Activated CD4-positive, alpha-beta memory T cell treated with anti-CD3 and anti-CD28 coated beads for 36 hours (primary cell): ENCODE measurements at regions not wholly inside any gene's neighbourhood (a gene's known extent, or its start where the extent isn't known, plus 50 kb on each side); places are given as distances from the start of the nearest gene placed in this dataset.
"Not testable (repeated sequence)": the region's sequence is repeated elsewhere in the genome, so short reads cannot be mapped to it uniquely, and the experiment has no call there.

Experiments used
- CTCF ChIA-PET: fragments of 350-600 bp; sonication (Branson Sonifier 250); formaldehyde crosslinking; loops from one replicate; lab custom pipeline; 2021; ENCODE audit warnings: antibody characterized with exemption, inconsistent platforms; lab: Charles Lee
- POLR2A ChIA-PET: fragments of 350-600 bp; sonication (Branson Sonifier 250); formaldehyde crosslinking; loops from one replicate; lab custom pipeline; 2021; ENCODE audit warnings: antibody characterized with exemption; lab: Charles Lee
- DNase-seq: peaks from one replicate; pipeline ENCODE4 v3.0.0-alpha.2; 2020
- H3K27ac Mint-ChIP-seq: one replicate; pipeline ENCODE4 v1.8.0; 2021; ENCODE audit warnings: mixed read lengths
- H3K27me3 Mint-ChIP-seq: one replicate; pipeline ENCODE4 v1.8.0; 2021; ENCODE audit warnings: mixed read lengths
- H3K36me3 Mint-ChIP-seq: one replicate; pipeline ENCODE4 v1.8.0; 2021; ENCODE audit warnings: mixed read lengths
- H3K4me1 Mint-ChIP-seq: one replicate; pipeline ENCODE4 v1.8.0; 2021; ENCODE audit warnings: low read depth, mixed read lengths
- H3K4me3 Mint-ChIP-seq: one replicate; pipeline ENCODE4 v1.8.0; 2021; ENCODE audit warnings: mild to moderate bottlenecking, mixed read lengths
- H3K9me3 Mint-ChIP-seq: one replicate; pipeline ENCODE4 v1.8.0; 2021; ENCODE audit warnings: mixed read lengths
- intact Hi-C: fragments of 100-400 bp; cut with micrococcal nuclease; formaldehyde crosslinking; loops from one replicate; pipeline ENCODE4 v1.15.1; 2023

DNA sequence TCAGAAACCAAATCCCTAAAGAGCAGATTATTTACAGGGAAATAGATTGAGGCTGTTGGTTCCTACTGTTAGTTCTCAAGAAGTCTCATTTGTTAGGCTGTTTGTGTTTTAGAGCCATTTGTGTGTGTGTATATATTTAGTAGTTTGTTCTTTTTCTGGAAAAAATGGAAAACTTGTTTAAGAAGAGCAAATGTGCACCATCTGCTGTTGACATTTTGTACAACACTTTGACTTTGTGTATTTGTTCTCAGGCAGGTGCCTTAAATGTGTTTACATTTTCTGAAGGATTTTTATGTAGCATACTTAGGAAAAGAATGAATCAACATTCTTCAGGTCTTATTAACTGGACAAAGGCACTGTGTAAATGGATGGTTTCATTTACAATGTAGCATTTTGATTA is 163.7 kb upstream of the FOLH1 start:
- CTCF ChIA-PET, H3K27me3 Mint-ChIP-seq, H3K27ac Mint-ChIP-seq, DNase-seq, H3K4me3 Mint-ChIP-seq, H3K4me1 Mint-ChIP-seq, H3K36me3 Mint-ChIP-seq, intact Hi-C loops, POLR2A ChIA-PET, H3K9me3 Mint-ChIP-seq: not testable (repeated sequence)

DNA sequence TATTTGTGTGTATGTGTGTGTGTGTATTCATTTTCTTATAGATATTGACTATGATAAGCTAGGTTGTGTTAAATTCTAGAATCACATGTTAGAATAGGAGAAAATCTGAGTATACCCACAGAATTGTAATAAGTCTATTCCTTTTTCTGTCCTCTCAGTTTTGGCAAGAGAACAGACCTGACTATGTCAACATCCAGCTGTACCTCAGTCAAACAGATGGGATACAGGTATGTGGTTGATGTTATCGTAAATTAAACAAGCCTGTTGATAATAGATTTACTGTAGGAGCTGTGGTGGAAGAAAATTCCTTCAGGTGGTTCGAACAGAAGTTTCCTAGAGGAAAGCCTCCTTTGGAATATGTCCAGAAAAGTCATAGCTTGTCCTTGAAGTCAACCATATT is 160.2 kb upstream of the FOLH1 start:
- H3K27me3 Mint-ChIP-seq, H3K36me3 Mint-ChIP-seq, CTCF ChIA-PET, H3K9me3 Mint-ChIP-seq, intact Hi-C loops, H3K27ac Mint-ChIP-seq, H3K4me3 Mint-ChIP-seq, POLR2A ChIA-PET, H3K4me1 Mint-ChIP-seq, DNase-seq: not testable (repeated sequence)

DNA sequence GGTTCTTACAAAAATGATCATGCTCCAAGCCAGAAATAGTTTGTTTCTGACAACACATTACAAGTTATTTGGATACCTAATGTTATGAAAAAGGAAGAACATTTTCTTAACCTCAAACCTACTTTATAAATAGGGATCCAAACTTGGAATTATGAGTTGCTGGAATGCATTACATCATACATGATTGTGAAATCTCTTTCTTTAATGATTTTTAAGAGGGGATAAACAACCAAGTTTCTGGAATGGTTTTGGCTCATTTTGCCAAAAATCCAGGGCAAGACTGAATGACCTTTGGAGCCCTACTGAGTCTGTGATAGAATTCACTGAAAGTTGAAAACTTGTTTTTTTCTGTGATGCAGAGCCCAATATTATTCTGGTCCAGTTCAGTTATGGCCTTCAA is 157.0 kb upstream of the FOLH1 start:
- intact Hi-C loops, H3K27me3 Mint-ChIP-seq, H3K36me3 Mint-ChIP-seq, DNase-seq, CTCF ChIA-PET, POLR2A ChIA-PET, H3K9me3 Mint-ChIP-seq, H3K4me3 Mint-ChIP-seq, H3K27ac Mint-ChIP-seq, H3K4me1 Mint-ChIP-seq: not testable (repeated sequence)

DNA sequence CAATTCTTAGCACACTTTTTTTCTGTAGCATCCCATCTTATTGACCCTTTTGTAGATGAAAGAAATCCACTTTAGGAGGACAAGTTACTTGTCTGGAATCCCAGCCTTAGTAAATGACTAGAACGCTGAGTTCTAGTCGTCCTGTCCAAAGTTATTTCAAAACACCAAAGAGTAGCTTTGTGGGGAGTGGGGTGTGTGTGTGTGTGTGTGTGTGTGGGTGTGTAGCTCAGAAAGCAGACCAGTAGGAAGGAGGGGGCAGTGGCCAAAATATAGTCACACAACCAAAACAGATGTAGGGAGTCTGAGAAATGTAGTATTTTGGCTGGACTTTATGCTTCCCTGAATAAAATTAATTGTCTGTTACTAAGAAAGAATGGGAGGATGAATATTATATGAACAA is 154.6 kb upstream of the FOLH1 start:
- H3K27me3 Mint-ChIP-seq, H3K27ac Mint-ChIP-seq, DNase-seq, POLR2A ChIA-PET, H3K9me3 Mint-ChIP-seq, intact Hi-C loops, H3K4me3 Mint-ChIP-seq, H3K36me3 Mint-ChIP-seq, CTCF ChIA-PET, H3K4me1 Mint-ChIP-seq: not testable (repeated sequence)

DNA sequence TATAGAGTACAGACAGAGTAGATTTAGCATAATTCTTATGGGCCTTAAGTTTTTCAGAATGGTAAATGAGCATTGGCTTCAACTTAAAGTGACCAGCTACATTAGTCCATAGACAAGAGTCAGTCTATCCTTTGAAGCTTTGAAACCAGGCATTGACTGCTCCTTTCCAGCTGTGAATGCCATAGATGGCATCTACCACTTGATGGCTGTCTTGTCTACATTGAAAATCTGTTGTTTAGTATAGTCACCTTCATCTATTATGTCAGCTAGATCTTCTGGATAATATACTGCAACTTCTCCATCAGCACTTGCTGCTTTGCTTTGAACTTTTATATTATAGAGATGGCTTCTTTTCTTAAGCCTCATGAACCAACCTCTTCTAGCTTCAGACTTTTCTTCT is 146.1 kb upstream of the FOLH1 start:
- CTCF ChIA-PET: interaction anchor here (0.6 kb wide), 1 partner anchor 901 kb away, joined by 4 read pairs; no protein-coding TSS in a partner anchor
- H3K9me3 Mint-ChIP-seq, H3K36me3 Mint-ChIP-seq, DNase-seq, H3K27me3 Mint-ChIP-seq, intact Hi-C loops, H3K27ac Mint-ChIP-seq, H3K4me3 Mint-ChIP-seq, H3K4me1 Mint-ChIP-seq, POLR2A ChIA-PET: not testable (repeated sequence)

DNA sequence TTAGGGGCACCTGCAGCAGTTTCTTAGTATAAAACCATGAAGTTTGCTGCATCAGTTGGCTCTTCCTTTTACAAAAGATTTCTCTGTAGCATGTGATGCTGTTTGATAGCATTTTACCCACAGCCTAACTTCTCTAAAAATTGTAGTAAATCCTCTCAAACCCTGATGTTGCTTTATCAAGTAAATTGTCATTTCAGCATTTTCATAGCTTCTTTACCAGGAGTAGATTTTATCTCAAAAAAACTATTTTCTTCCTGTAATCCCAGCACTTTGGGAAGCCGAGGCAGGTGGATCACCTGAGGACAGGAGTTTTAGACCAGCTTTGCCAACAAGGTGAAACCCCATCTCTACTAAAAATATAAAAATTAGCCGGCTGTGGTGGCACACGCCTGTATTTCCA is 144.5 kb upstream of the FOLH1 start:
- CTCF ChIA-PET, intact Hi-C loops, H3K36me3 Mint-ChIP-seq, H3K27ac Mint-ChIP-seq, H3K9me3 Mint-ChIP-seq, DNase-seq, H3K4me3 Mint-ChIP-seq, POLR2A ChIA-PET, H3K4me1 Mint-ChIP-seq, H3K27me3 Mint-ChIP-seq: not testable (repeated sequence)

DNA sequence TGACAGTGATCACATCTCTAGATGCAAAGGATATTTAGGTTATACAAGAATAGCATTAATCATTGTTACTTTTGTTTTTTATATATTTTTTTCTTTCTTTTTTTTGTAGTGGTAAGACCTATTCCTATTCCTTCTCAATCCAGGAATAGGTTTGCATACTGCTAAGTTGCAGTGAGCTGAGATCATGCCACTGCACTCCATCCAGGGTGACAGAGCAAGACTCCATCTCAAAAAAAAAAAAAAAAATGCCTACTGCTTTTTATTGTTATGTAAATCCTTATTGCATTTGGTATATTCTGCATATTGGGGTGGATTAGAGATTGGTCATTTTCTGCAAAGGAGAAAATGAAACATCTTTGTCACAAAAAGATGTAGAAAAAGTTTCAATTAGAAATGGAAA is 138.2 kb upstream of the FOLH1 start:
- CTCF ChIA-PET, H3K9me3 Mint-ChIP-seq, DNase-seq, intact Hi-C loops, H3K27ac Mint-ChIP-seq, POLR2A ChIA-PET, H3K27me3 Mint-ChIP-seq, H3K4me1 Mint-ChIP-seq, H3K4me3 Mint-ChIP-seq, H3K36me3 Mint-ChIP-seq: not testable (repeated sequence)

DNA sequence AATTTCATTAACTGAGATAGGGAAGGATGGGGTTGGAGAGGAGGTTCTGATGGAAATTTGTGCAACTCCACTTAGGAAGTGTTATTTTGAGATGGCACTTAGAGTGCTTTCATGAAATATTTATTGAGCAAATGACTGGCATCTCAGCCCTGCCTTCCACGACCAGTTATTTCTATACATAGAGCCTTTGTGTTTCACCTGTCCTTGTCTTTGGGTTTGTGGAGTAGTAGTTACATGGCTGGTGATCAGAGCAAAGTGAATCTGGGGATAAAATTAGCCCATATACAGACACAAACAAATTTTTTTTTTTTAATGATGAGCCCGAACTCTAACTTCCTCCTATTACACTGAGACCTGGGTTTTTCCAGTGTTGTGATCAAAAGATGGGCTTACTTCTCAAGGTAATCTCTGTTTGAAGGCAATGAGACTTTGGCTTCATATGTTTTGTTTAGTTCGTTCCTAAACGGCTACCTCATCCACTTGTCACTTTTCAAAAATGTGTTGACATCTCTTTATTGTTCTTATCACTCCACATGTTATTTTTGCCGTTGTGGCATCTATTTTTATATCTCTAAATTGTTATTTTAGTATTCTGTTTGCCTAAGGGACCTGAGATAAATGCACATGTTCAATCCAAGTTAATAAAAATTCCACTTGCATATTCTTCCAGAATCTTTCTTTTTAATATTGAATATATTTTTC is 120.2 kb upstream of the FOLH1 start:
- POLR2A ChIA-PET, H3K27me3 Mint-ChIP-seq, DNase-seq, H3K4me1 Mint-ChIP-seq, H3K4me3 Mint-ChIP-seq, intact Hi-C loops, H3K36me3 Mint-ChIP-seq, H3K9me3 Mint-ChIP-seq, CTCF ChIA-PET, H3K27ac Mint-ChIP-seq: not testable (repeated sequence)

DNA sequence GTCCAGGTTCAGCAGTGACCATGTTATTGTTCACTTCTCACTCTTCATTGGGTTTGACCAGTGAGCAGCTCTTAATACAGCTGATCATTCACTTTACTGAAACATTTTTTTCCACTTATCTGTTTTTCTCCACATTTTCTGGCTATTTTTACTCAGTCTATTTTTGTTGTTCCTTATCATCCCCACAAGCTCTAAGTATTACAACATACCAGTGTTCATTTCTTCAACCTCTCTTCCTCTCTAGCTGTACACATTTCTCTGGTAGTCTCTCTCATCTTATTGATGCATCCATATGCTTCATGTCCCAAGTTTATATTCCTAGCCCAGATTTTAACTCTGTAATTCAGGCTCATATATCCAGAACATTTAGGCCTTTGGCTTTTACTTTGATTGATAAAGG is 119.4 kb upstream of the FOLH1 start:
- H3K36me3 Mint-ChIP-seq, intact Hi-C loops, H3K4me1 Mint-ChIP-seq, POLR2A ChIA-PET, H3K27me3 Mint-ChIP-seq, CTCF ChIA-PET, H3K9me3 Mint-ChIP-seq, H3K27ac Mint-ChIP-seq, DNase-seq, H3K4me3 Mint-ChIP-seq: not testable (repeated sequence)

DNA sequence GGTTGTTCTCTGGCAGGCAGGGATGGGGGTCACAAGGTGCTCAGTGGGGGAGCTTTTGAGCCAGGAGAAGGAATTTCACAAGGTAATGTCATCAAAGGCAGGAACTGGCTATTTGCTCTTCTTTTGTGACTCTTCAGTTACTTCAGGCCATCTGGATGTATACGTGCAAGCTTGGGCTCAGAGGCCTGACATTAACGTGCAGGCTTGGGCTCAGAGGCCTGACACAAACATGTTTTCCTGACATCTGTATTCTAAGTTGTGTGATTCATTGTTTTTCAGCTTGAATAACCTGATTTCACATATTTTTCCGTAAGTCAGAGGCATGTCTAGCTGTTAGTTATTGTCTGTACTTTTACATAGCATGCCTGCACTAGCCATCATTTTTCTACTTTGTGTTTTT is 118.2 kb upstream of the FOLH1 start:
- H3K27ac Mint-ChIP-seq, CTCF ChIA-PET, H3K4me1 Mint-ChIP-seq, H3K4me3 Mint-ChIP-seq, H3K36me3 Mint-ChIP-seq, DNase-seq, H3K27me3 Mint-ChIP-seq, intact Hi-C loops, H3K9me3 Mint-ChIP-seq, POLR2A ChIA-PET: not testable (repeated sequence)

DNA sequence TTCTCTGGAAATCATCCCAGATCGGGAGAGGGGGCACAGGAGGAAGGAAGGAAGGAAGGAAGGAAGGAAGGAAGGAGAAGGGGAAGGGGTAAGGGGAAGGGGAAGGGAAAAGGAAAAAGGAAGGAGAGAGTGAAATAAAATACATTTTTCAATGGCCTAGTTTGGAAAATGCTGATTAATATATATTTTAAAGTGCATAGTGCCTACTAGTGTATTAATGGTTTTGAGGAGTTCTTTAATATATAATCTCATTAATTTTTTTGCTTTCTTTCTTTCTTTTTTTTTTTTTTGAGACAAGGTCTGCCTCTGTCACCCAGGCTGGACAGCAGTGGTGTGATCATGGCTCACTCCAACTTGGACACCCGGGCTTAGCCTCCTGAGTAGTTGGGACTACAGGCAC is 107.8 kb upstream of the FOLH1 start:
- Mint-ChIP-seq H3K9me3 (peaks cover 4% of the 10 kb centered on the region), H3K4me3 (no peak overlapping the region)

DNA sequence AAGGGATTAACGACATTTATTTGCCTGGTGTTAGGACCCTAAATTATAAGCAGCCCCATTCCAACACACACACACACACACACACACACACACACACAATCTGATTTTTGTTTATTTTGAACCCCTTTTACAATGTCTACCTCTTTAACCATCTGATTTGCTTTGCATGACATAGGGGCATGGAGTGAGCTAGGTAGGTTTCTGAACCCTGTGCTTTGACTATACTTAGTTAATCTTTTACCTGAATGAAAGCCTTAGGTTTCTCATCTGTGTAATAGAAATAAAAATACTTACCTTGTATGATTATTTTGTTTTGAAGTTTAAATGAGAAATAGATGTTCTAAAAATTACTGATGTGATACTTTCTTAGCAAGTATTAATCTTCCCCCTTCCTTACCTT is 94.7 kb upstream of the FOLH1 start:
- no peaks in the 10 kb centered on the region for H3K4me1 Mint-ChIP-seq
- H3K36me3 Mint-ChIP-seq: no peaks in the 10 kb centered on the region
- H3K9me3 Mint-ChIP-seq: no peaks in the 10 kb centered on the region
- H3K27me3 Mint-ChIP-seq: no peaks in the 10 kb centered on the region
- POLR2A ChIA-PET: no interaction called here
- H3K4me3 Mint-ChIP-seq: no peak overlapping the region
- CTCF ChIA-PET: no interaction called here
- intact Hi-C loops: no loop called here
- DNase-seq: no peak
- no peak overlapping the region for H3K27ac Mint-ChIP-seq

More for the DNA sequence above, 107.8 kb upstream of the FOLH1 start:
- CTCF ChIA-PET: no interaction called here
- Mint-ChIP-seq H3K4me1 (no peaks in the 10 kb centered on the region), H3K27ac (no peak overlapping the region), H3K36me3 (no peaks in the 10 kb centered on the region), H3K27me3 (no peaks in the 10 kb centered on the region)
- no peak for DNase-seq
- POLR2A ChIA-PET: no interaction called here
- intact Hi-C loops: no loop called here

DNA sequence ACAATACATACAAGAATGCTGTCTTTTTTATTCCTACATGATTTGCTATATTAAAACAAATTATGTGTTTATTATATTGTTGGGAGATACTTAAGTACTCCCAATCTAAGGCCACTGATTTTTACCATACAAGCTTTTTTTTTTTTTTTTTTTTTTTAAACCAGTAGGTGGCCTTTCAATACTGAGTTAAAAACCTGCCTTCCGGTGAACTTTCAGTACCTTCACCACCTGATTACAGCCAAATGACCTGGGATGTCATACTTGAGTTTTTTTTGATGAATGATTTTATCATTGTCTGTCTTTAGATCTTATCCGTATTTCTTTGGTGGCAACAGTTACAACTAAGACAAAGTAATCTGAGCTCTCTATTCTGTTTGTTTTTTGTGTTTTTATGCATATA is 94.0 kb upstream of the FOLH1 start:
- H3K27ac Mint-ChIP-seq: no peak overlapping the region
- no peaks in the 10 kb centered on the region for H3K27me3 Mint-ChIP-seq
- no peak for DNase-seq
- H3K36me3 Mint-ChIP-seq: no peaks in the 10 kb centered on the region
- H3K9me3 Mint-ChIP-seq: peaks cover 3% of the 10 kb centered on the region
- CTCF ChIA-PET: no interaction called here
- intact Hi-C loops: no loop called here
- H3K4me3 Mint-ChIP-seq: no peak overlapping the region
- H3K4me1 Mint-ChIP-seq: no peaks in the 10 kb centered on the region
- POLR2A ChIA-PET: no interaction called here
